HG03521 (cell line): ENCODE measurements at regions not wholly inside any gene's neighbourhood (a gene's known extent, or its start where the extent isn't known, plus 50 kb on each side); places are given as distances from the start of the nearest gene placed in this dataset.

Experiments used
- ATAC-seq: cut with Tn5 transposase; IDR thresholded peaks from one replicate; pipeline ENCODE4 v1.9.1; 2021; ENCODE audit warnings: mild to moderate bottlenecking, moderate library complexity; ENCODE audit not compliant: unreplicated experiment

GRCh38 chr10:117710181-117710798 lies 167.7 kb downstream of the EMX2 start:
- no peak for ATAC-seq

GRCh38 chr10:117716889-117717288 lies 174.3 kb downstream of the EMX2 start:
- no peak for ATAC-seq

- no peak for ATAC-seq
Measured at GRCh38 chr10:117718986-117719920, 176.7 kb downstream of the EMX2 start.

- ATAC-seq, result no peak
Measured at GRCh38 chr10:117720931-117721835, 178.6 kb downstream of the EMX2 start.

GRCh38 chr10:117721873-117722272 lies 179.3 kb downstream of the EMX2 start:
- ATAC-seq, result no peak

- no peak for ATAC-seq
Measured at GRCh38 chr10:117723343-117723742, 180.8 kb downstream of the EMX2 start.

- no peak for ATAC-seq
Measured at GRCh38 chr10:117725993-117726392, 183.4 kb downstream of the EMX2 start.

- ATAC-seq, result no peak
Measured at GRCh38 chr10:117726596-117727295, 184.2 kb downstream of the EMX2 start.

- ATAC-seq, result no peak
Measured at GRCh38 chr10:117727421-117727820, 184.9 kb downstream of the EMX2 start.

- no peak for ATAC-seq
Measured at GRCh38 chr10:117728087-117728486, 185.5 kb downstream of the EMX2 start.

GRCh38 chr10:117729156-117729555 lies 186.6 kb downstream of the EMX2 start:
- ATAC-seq, result no peak

- no peak for ATAC-seq
Measured at GRCh38 chr10:117731121-117731791, 188.7 kb downstream of the EMX2 start.

- ATAC-seq, result no peak
Measured at GRCh38 chr10:117734731-117735405, 192.3 kb downstream of the EMX2 start.

GRCh38 chr10:117736655-117737054 lies 194.1 kb downstream of the EMX2 start:
- ATAC-seq, result no peak

GRCh38 chr10:117740088-117740487 lies 197.5 kb downstream of the EMX2 start:
- ATAC-seq, result no peak

- ATAC-seq, result no peak
Measured at GRCh38 chr10:117740691-117741222, 198.2 kb downstream of the EMX2 start.

GRCh38 chr10:117741524-117741923 lies 199.0 kb downstream of the EMX2 start:
- no peak for ATAC-seq

- no peak for ATAC-seq
Measured at GRCh38 chr10:117743509-117743908, 201.0 kb downstream of the EMX2 start.

- ATAC-seq, result no peak
Measured at GRCh38 chr10:117745301-117745700, 202.8 kb downstream of the EMX2 start.
